Body of pancreas (tissue), 4 donors: ENCODE measurements at regions not wholly inside any gene's neighbourhood (a gene's known extent, or its start where the extent isn't known, plus 50 kb on each side); places are given as distances from the start of the nearest gene placed in this dataset.
"Not testable (repeated sequence)": the region's sequence is repeated elsewhere in the genome, so short reads cannot be mapped to it uniquely, and the experiment has no call there.

Source experiments
- ATAC-seq: fragments of 150-250 bp; one replicate; pipeline ENCODE4 v1.9.1; 2016
- DNase-seq, 4 donors: peaks; one replicate each; pipeline ENCODE4 v3.0.0-alpha.2; 2019
- H3K27ac ChIP-seq, 4 donors: fragments of 200-600 bp; sonication (generic); 1 replicate in 3 of 4; 2 replicates in 1 of 4; pipeline versions ENCODE4 v1.5.1 to v1.6.1; 2016 to 2019; ENCODE audit warnings: mild to moderate bottlenecking in 1 of 4, mixed read lengths in 1 of 4, moderate library complexity in 1 of 4
- H3K27me3 ChIP-seq, 2 donors: fragments of 200-600 bp; sonication (generic); one replicate each; pipeline ENCODE4 v1.6.0; 2016; ENCODE audit warnings: mild to moderate bottlenecking in 1 of 2
- H3K36me3 ChIP-seq, 2 donors: fragments of 200-600 bp; sonication (generic); replicated peaks in 1 of 2; 2 replicates each; pipeline ENCODE4 v1.5.1; 2016; ENCODE audit warnings: low read depth in 2 of 2; ENCODE audit not compliant: insufficient read depth in 1 of 2
- H3K4me1 ChIP-seq: fragments of 200-600 bp; sonication (generic); one replicate; pipeline ENCODE4 v1.6.0; 2016
- H3K4me3 ChIP-seq, 2 donors: fragments of 200-600 bp; sonication (generic); 1 replicate in 1 of 2; 2 replicates in 1 of 2; pipeline ENCODE4 v1.5.1; 2016 to 2019
- H3K9me3 ChIP-seq, 3 donors: fragments of 200-600 bp; sonication (generic); 1 replicate in 2 of 3; 2 replicates in 1 of 3; pipeline ENCODE4 v1.5.1; 2016
- CTCF ChIP-seq, 7 experiments: fragments of 450-650 bp in 4 of 7; fragments of 200-600 bp in 3 of 7; sonication (generic) in 3 of 7; IDR thresholded peaks; one replicate each; pipeline ENCODE4 v1.5.1; 2016 to 2019; ENCODE audit warnings: antibody characterized with exemption in 7 of 7
- POLR2A ChIP-seq, 3 donors: fragments of 450-650 bp; IDR thresholded peaks; one replicate each; pipeline ENCODE4 v1.6.1; 2016; ENCODE audit warnings: antibody characterized with exemption in 3 of 3, mild to moderate bottlenecking in 2 of 3
- WGBS, 2 donors: methylation state at CpG; one replicate each; pipeline ENCODE4 v1.1.5; 2017; 5-methylcytosine and 5-hydroxymethylcytosine counted together
- intact Hi-C: fragments of 100-400 bp; cut with DNase I; formaldehyde crosslinking; loops from one replicate; pipeline ENCODE4 v1.15.1; 2023

GRCh38 chr21:43284238-43284637 is 115.4 kb downstream of the CRYAA start:
- H3K27me3 ChIP-seq: no peaks in the 10 kb centered on the region
- TF ChIP-seq CTCF (IDR thresholded peaks at IDR 0.05) (no peak), POLR2A (IDR thresholded peaks at IDR 0.05) (no peak)
- intact Hi-C loops: no loop called here
- H3K27ac ChIP-seq: no peak overlapping the region
- no peaks in the 10 kb centered on the region for H3K36me3 ChIP-seq
- DNase-seq (no peak), ATAC-seq (no peak)
- peaks cover 15% of the 10 kb centered on the region for H3K4me1 ChIP-seq
- 81 to 93% methylated on average over 1 of the region's 1 CpG for WGBS, 2 donors
- H3K4me3 ChIP-seq: no peak overlapping the region
- H3K9me3 ChIP-seq: no peaks in the 10 kb centered on the region

GRCh38 chr21:43283925-43284221 is 115.1 kb downstream of the CRYAA start:
- intact Hi-C loops, H3K27me3 ChIP-seq, H3K27ac ChIP-seq, H3K36me3 ChIP-seq, ATAC-seq, H3K9me3 ChIP-seq, H3K4me3 ChIP-seq, DNase-seq: not testable (repeated sequence)
- WGBS, 2 donors: 85 to 90% methylated on average over 2 of the region's 2 CpGs
- peaks cover 11% of the 10 kb centered on the region for H3K4me1 ChIP-seq

GRCh38 chr21:43283136-43283924 is 114.5 kb downstream of the CRYAA start:
- WGBS, 2 donors: 85% methylated on average over 3 to 5 of the region's 5 CpGs
- no peak for TF ChIP-seq CTCF (IDR thresholded peaks at IDR 0.05)
- TF ChIP-seq POLR2A (IDR thresholded peaks at IDR 0.05): no peak
- no peaks in the 10 kb centered on the region for H3K36me3 ChIP-seq
- H3K27me3 ChIP-seq: no peaks in the 10 kb centered on the region
- intact Hi-C loops: no loop called here
- no peak overlapping the region for H3K27ac ChIP-seq
- no peaks in the 10 kb centered on the region for H3K9me3 ChIP-seq
- H3K4me3 ChIP-seq: no peak overlapping the region
- DNase-seq (no peak), ATAC-seq (no peak)
- peaks cover 6% of the 10 kb centered on the region for H3K4me1 ChIP-seq

- Histone ChIP-seq H3K36me3 (no peaks in the 10 kb centered on the region), H3K27ac (no peak overlapping the region), H3K9me3 (no peaks in the 10 kb centered on the region), H3K4me1 (no peaks in the 10 kb centered on the region), H3K4me3 (no peak overlapping the region), H3K27me3 (no peaks in the 10 kb centered on the region)
- intact Hi-C loops: no loop called here
- TF ChIP-seq POLR2A (IDR thresholded peaks at IDR 0.05): no peak
- TF ChIP-seq CTCF (IDR thresholded peaks at IDR 0.05): no peak
- DNase-seq (no peak), ATAC-seq (no peak)
- 81 to 84% methylated on average over 9 to 23 of the region's 23 CpGs for WGBS, 2 donors
Observed at GRCh38 chr21:43282358-43283120, 113.7 kb downstream of the CRYAA start.

GRCh38 chr21:43281661-43282357 is 113.0 kb downstream of the CRYAA start:
- no peak overlapping the region for H3K4me3 ChIP-seq
- H3K36me3 ChIP-seq: no peaks in the 10 kb centered on the region
- intact Hi-C loops: no loop called here
- ATAC-seq (no peak), DNase-seq (no peak)
- no peak overlapping the region for H3K27ac ChIP-seq
- no peaks in the 10 kb centered on the region for H3K9me3 ChIP-seq
- 85 to 86% methylated on average over 11 of the region's 12 CpGs for WGBS, 2 donors
- no peaks in the 10 kb centered on the region for H3K4me1 ChIP-seq
- TF ChIP-seq CTCF (IDR thresholded peaks at IDR 0.05): no peak
- no peak for TF ChIP-seq POLR2A (IDR thresholded peaks at IDR 0.05)
- H3K27me3 ChIP-seq: no peaks in the 10 kb centered on the region
